OCI-LY1 (cell line): ENCODE measurements at regions not wholly inside any gene's neighbourhood (a gene's known extent, or its start where the extent isn't known, plus 50 kb on each side); places are given as distances from the start of the nearest gene placed in this dataset.
"Not testable (repeated sequence)": the region's sequence is repeated elsewhere in the genome, so short reads cannot be mapped to it uniquely, and the experiment has no call there.

Experiments used
- H2AFZ ChIP-seq: fragments of 200-600 bp; sonication (generic), shearing (Covaris generic); 2 replicates; pipeline ENCODE4 v1.6.0; 2014; ENCODE audit warnings: antibody characterized with exemption, mild to moderate bottlenecking, low read length
- H3F3A ChIP-seq: fragments of 200-600 bp; sonication (generic), shearing (Covaris generic); 2 replicates; pipeline ENCODE4 v1.6.0; 2014; ENCODE audit warnings: mild to moderate bottlenecking, antibody characterized with exemption, low read length, moderate library complexity; ENCODE audit not compliant: insufficient read depth
- H3K27ac ChIP-seq: fragments of 200-600 bp; sonication (generic); 2 replicates; pipeline ENCODE4 v1.5.1; 2014; ENCODE audit warnings: low read length, mixed run types, mild to moderate bottlenecking, low read depth; ENCODE audit not compliant: poor library complexity, severe bottlenecking
- H3K27me3 ChIP-seq: fragments of 200-600 bp; sonication (generic); 2 replicates; pipeline ENCODE4 v1.6.0; 2014; ENCODE audit warnings: antibody characterized with exemption, mild to moderate bottlenecking, low read length, moderate library complexity; ENCODE audit not compliant: insufficient read depth
- H3K36me3 ChIP-seq: fragments of 200-600 bp; sonication (generic); 2 replicates; pipeline ENCODE4 v1.6.1; 2014; ENCODE audit warnings: mild to moderate bottlenecking, antibody characterized with exemption, low read length, moderate library complexity, mixed read lengths; ENCODE audit not compliant: insufficient read depth
- H3K4me1 ChIP-seq: fragments of 200-600 bp; sonication (generic); 2 replicates; pipeline ENCODE4 v1.5.1; 2014; ENCODE audit warnings: mild to moderate bottlenecking, low read length, moderate library complexity; ENCODE audit not compliant: insufficient read depth, severe bottlenecking
- H3K4me2 ChIP-seq: fragments of 200-600 bp; sonication (generic), shearing (Covaris generic); 2 replicates; pipeline ENCODE4 v1.6.1; 2014; ENCODE audit warnings: low read length
- H3K4me3 ChIP-seq: fragments of 200-600 bp; sonication (generic); 2 replicates; pipeline ENCODE4 v1.5.1; 2014; ENCODE audit warnings: low read length, low read depth, mild to moderate bottlenecking, mixed read lengths; ENCODE audit not compliant: poor library complexity, severe bottlenecking
- H3K79me2 ChIP-seq: fragments of 200-600 bp; shearing (Covaris generic); 2 replicates; pipeline ENCODE4 v1.6.1; 2016; ENCODE audit warnings: mixed run types, low read length, mixed read lengths; ENCODE audit not compliant: insufficient read depth
- H3K9ac ChIP-seq: fragments of 200-600 bp; sonication (generic), shearing (Covaris generic); 2 replicates; pipeline ENCODE4 v1.6.1; 2014; ENCODE audit warnings: mild to moderate bottlenecking, low read length, mixed read lengths
- H3K9me2 ChIP-seq: fragments of 200-600 bp; sonication (generic), shearing (Covaris generic); 2 replicates; pipeline ENCODE4 v1.6.1; 2014; ENCODE audit warnings: low read depth, mild to moderate bottlenecking, low read length, mixed read lengths
- H3K9me3 ChIP-seq: fragments of 200-600 bp; shearing (Covaris generic); 2 replicates; pipeline ENCODE4 v1.6.1; 2014; ENCODE audit warnings: low read length, mixed read lengths
- H4K20me1 ChIP-seq: fragments of 200-600 bp; sonication (generic), shearing (Covaris generic); 2 replicates; pipeline ENCODE4 v1.6.0; 2016; ENCODE audit warnings: mild to moderate bottlenecking, low read length; ENCODE audit not compliant: insufficient read depth

- not testable (repeated sequence) for H3K4me3 ChIP-seq, H3K9ac ChIP-seq
These were observed 182.5 kb upstream of the FAM20C start for GRCh38 chr7:9919-10318.

GRCh38 chr7:32565-33280 lies 159.6 kb upstream of the FAM20C start:
- not testable (repeated sequence) for H3K9ac ChIP-seq, H4K20me1 ChIP-seq, H3F3A ChIP-seq, H3K9me2 ChIP-seq, H3K4me2 ChIP-seq, H3K9me3 ChIP-seq, H3K4me1 ChIP-seq, H3K4me3 ChIP-seq, H3K36me3 ChIP-seq, H3K27ac ChIP-seq, H3K27me3 ChIP-seq, H3K79me2 ChIP-seq, H2AFZ ChIP-seq

More at GRCh38 chr7:9919-10318, 182.5 kb upstream of the FAM20C start:
- not testable (repeated sequence) for H3K27ac ChIP-seq, H2AFZ ChIP-seq, H3K4me2 ChIP-seq, H3K27me3 ChIP-seq, H3K36me3 ChIP-seq, H3K9me2 ChIP-seq, H3K4me1 ChIP-seq, H3K9me3 ChIP-seq, H4K20me1 ChIP-seq, H3K79me2 ChIP-seq, H3F3A ChIP-seq

- H3K27ac ChIP-seq, H3K9me2 ChIP-seq, H3K4me1 ChIP-seq, H3K4me3 ChIP-seq, H3K9me3 ChIP-seq, H2AFZ ChIP-seq, H4K20me1 ChIP-seq, H3K36me3 ChIP-seq, H3F3A ChIP-seq, H3K79me2 ChIP-seq, H3K9ac ChIP-seq, H3K27me3 ChIP-seq, H3K4me2 ChIP-seq: not testable (repeated sequence)
These were observed 157.2 kb upstream of the FAM20C start for GRCh38 chr7:35121-35541.

GRCh38 chr7:36539-36938 lies 155.8 kb upstream of the FAM20C start:
- H2AFZ ChIP-seq, H3K9me3 ChIP-seq, H3K9ac ChIP-seq, H3K9me2 ChIP-seq, H3K4me3 ChIP-seq, H4K20me1 ChIP-seq, H3K4me1 ChIP-seq, H3K27me3 ChIP-seq, H3K4me2 ChIP-seq, H3K36me3 ChIP-seq, H3K27ac ChIP-seq, H3F3A ChIP-seq, H3K79me2 ChIP-seq: not testable (repeated sequence)

GRCh38 chr7:37656-38055 lies 154.7 kb upstream of the FAM20C start:
- not testable (repeated sequence) for H2AFZ ChIP-seq, H3K36me3 ChIP-seq, H3K27me3 ChIP-seq, H4K20me1 ChIP-seq, H3K4me3 ChIP-seq, H3K79me2 ChIP-seq, H3K9me3 ChIP-seq, H3F3A ChIP-seq, H3K4me1 ChIP-seq, H3K9me2 ChIP-seq, H3K9ac ChIP-seq, H3K27ac ChIP-seq, H3K4me2 ChIP-seq

GRCh38 chr7:38444-38843 lies 153.9 kb upstream of the FAM20C start:
- not testable (repeated sequence) for H3K4me2 ChIP-seq, H4K20me1 ChIP-seq, H3K9me3 ChIP-seq, H3K27ac ChIP-seq, H3K9me2 ChIP-seq, H3K79me2 ChIP-seq, H3K9ac ChIP-seq, H2AFZ ChIP-seq, H3K4me1 ChIP-seq, H3K4me3 ChIP-seq, H3F3A ChIP-seq, H3K27me3 ChIP-seq, H3K36me3 ChIP-seq

GRCh38 chr7:39984-40740 lies 152.2 kb upstream of the FAM20C start:
- not testable (repeated sequence) for H3K79me2 ChIP-seq, H3K27me3 ChIP-seq, H3K4me1 ChIP-seq, H3K9ac ChIP-seq, H2AFZ ChIP-seq, H3K9me2 ChIP-seq, H3K36me3 ChIP-seq, H3K9me3 ChIP-seq, H3K4me2 ChIP-seq, H3K4me3 ChIP-seq, H3F3A ChIP-seq, H3K27ac ChIP-seq, H4K20me1 ChIP-seq
